Neural progenitor cell (in vitro differentiated cells): ENCODE measurements at regions not wholly inside any gene's neighbourhood (a gene's known extent, or its start where the extent isn't known, plus 50 kb on each side); places are given as distances from the start of the nearest gene placed in this dataset.

Source experiments
- CTCF ChIP-seq: fragments of 200-600 bp; sonication (generic); IDR thresholded peaks from 2 replicates; pipeline ENCODE4 v1.5.1; 2017; ENCODE audit warnings: antibody characterized with exemption, mild to moderate bottlenecking
- EZH2 ChIP-seq: fragments of 200-600 bp; sonication (generic); IDR thresholded peaks from 2 replicates; pipeline ENCODE4 v1.6.1; 2017; ENCODE audit warnings: antibody characterized with exemption, mild to moderate bottlenecking, moderate library complexity
- EZH2phosphoT487 ChIP-seq: fragments of 200-600 bp; sonication (generic); IDR thresholded peaks from 2 replicates; pipeline ENCODE4 v1.6.1; 2017; ENCODE audit warnings: antibody characterized with exemption

GRCh38 chr5:73291873-73292272 is 118.9 kb downstream of the TMEM174 start:
- TF ChIP-seq CTCF = no peak
- no peak for TF ChIP-seq EZH2phosphoT487
- TF ChIP-seq EZH2 = no peak
